B cell (primary cell): ENCODE measurements at regions not wholly inside any gene's neighbourhood (a gene's known extent, or its start where the extent isn't known, plus 50 kb on each side); places are given as distances from the start of the nearest gene placed in this dataset.

Experiments
- EZH2 ChIP-seq: IDR thresholded peaks from 2 replicates; pipeline ENCODE4 v1.6.1; 2012; ENCODE audit warnings: borderline replicate concordance, low read depth, mild to moderate bottlenecking, moderate library complexity, low read length; ENCODE audit not compliant: insufficient read depth, poor library complexity, severe bottlenecking
- TF ChIP-seq, protein P1 (sequence below): fragments of 200-600 bp; IDR thresholded peaks from one replicate; pipeline ENCODE4 v1.8.0; 2022; ENCODE audit warnings: antibody characterized with exemption, mild to moderate bottlenecking

DNA sequence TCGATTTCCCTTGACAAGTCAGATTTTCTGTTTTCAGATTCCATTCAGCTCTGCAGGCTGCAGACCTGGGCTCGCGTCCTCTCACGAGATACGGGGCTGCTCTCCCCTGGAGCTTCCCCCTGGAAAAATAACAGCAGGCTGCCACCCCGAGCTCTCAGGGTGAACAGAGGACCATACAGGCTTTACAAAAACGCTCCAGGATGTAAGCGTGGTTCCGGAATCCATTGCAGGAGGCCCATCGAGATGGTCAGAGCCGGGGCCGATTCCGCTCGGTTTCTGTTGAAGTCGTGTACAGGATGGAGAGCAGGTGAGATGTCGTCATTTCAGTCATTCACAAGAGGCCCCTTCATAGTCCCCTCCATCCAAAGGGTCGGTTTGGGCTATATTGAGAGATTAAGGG lies 297.7 kb upstream of the IRX4 start:
- TF ChIP-seq, protein P1, sequence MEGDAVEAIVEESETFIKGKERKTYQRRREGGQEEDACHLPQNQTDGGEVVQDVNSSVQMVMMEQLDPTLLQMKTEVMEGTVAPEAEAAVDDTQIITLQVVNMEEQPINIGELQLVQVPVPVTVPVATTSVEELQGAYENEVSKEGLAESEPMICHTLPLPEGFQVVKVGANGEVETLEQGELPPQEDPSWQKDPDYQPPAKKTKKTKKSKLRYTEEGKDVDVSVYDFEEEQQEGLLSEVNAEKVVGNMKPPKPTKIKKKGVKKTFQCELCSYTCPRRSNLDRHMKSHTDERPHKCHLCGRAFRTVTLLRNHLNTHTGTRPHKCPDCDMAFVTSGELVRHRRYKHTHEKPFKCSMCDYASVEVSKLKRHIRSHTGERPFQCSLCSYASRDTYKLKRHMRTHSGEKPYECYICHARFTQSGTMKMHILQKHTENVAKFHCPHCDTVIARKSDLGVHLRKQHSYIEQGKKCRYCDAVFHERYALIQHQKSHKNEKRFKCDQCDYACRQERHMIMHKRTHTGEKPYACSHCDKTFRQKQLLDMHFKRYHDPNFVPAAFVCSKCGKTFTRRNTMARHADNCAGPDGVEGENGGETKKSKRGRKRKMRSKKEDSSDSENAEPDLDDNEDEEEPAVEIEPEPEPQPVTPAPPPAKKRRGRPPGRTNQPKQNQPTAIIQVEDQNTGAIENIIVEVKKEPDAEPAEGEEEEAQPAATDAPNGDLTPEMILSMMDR: no peak
- TF ChIP-seq EZH2: no peak
